HG03135 (cell line): ENCODE measurements at regions not wholly inside any gene's neighbourhood (a gene's known extent, or its start where the extent isn't known, plus 50 kb on each side); places are given as distances from the start of the nearest gene placed in this dataset.
"Not testable (repeated sequence)": the region's sequence is repeated elsewhere in the genome, so short reads cannot be mapped to it uniquely, and the experiment has no call there.

Experiments
- ATAC-seq: cut with Tn5 transposase; IDR thresholded peaks from one replicate; pipeline ENCODE4 v1.9.1; 2021; ENCODE audit warnings: mild to moderate bottlenecking, moderate library complexity; ENCODE audit not compliant: unreplicated experiment

DNA sequence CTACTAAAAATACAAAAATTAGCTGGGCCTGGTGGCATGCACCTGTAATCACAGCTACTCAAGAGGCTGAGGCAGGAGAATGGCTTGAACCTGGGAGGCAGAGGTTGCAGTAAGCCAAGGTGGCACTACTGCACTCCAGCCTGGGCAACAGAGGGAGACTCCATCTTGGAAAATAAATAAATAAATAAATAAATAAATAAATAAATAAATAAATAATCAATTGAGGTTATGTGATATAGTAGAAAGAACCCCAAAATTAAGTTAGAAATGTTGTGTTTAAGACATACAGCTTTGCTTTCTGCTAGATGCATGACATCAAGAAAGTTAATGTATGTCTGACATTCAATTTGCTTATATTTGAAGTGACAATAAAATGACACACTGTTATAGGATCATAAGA is 1277.7 kb upstream of the ADGRL2 start:
- ATAC-seq, result not testable (repeated sequence)

DNA sequence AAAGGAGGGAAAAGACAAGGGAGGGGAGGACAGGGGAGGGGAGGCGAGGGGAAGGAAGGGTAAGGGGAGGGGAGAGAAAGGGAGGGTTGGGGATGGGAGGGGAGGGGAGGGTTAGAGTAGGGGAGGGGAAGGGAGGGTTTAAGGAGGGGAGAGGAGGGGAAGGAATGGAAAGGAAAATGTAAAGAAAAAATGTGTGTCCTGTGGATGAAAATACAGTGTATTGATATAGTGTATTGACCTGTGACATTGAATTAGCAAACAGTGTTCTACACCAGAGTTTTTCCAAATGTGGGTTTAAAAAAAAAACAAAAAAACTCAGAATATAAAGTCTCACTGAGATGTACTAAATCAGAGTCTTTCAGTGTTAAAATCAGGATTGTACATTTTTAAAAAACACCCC is 1279.8 kb upstream of the ADGRL2 start:
- no peak for ATAC-seq

DNA sequence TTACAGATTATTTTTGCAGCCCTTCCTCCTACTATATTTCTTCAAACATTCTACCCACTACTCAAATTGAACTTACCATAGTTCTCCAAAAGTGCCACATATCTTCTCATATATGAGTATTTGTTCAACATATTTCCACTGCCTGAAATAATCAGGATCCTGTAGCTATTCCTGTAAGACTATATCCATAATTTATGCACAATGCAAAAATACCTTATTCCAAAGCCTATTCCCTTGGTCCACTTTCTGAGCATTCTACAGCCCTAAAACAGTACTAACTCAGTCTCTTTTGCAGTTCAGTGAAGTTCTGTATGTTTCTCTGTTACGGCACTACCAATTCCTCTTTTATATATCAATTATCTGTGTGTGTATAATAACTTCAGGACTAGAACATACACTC is 1283.7 kb upstream of the ADGRL2 start:
- ATAC-seq, result no peak

DNA sequence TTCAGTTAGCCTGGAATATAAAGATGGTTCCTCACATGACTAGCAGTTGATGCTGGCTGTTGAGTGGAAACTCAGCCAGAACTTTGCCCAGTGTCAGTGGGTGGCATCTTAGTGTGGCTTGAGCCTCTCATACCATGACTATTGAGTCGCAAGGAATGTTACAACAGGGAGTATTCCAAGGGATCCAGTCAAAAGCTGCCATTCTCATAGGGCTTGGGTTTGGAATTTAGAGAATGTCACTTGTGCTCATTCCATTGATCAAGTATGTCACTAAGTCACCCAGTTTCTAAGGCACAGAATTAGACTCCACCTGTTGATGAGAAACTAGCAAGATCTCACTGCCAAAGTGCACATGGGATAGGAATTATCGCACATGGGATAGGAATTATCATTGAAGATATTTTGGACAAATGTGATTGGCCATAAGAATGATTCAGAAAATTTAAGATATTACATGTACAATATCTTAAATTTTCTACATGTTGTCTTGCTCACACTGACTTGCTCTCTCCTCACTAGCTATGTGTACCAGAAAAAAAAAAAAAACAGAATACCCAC is 1290.7 kb upstream of the ADGRL2 start:
- no peak for ATAC-seq

DNA sequence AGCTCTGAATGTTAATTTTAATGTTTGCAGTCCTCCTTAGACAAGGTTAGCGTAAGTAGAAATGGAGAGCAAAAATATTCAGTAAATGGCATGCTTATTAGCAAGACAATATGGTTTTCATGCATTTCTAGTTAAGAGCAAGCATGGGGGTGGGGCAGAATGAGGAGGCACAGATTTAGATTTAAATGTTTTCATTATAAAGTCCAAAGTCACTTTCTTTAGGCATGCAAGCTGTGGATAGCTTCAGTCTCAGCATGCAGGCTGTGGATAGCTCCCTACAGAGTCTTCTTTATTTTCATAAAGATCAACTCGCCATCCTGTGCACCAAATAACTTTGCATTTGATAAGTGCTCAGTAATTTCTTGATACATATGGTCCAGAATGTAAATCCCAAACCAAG is 1294.5 kb upstream of the ADGRL2 start:
- no peak for ATAC-seq

DNA sequence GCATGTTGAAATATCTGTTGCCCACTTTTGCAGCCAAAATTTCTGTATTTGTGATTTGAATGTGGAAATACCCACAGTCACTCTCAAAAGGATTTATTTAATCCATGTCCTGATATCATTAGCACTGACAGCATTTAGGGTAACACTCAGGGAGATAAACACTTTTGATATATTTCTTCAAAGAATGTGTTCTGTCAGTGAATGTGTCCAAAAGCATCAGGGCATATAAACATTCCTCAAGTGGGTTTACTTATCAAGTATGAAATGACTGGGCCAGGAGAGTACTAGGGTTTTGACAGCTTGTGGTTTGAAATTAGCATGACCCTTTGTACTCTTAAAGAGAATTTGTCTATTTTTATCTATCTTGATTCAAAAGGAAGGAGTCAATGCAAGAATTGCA is 1302.1 kb upstream of the ADGRL2 start:
- ATAC-seq, result no peak

DNA sequence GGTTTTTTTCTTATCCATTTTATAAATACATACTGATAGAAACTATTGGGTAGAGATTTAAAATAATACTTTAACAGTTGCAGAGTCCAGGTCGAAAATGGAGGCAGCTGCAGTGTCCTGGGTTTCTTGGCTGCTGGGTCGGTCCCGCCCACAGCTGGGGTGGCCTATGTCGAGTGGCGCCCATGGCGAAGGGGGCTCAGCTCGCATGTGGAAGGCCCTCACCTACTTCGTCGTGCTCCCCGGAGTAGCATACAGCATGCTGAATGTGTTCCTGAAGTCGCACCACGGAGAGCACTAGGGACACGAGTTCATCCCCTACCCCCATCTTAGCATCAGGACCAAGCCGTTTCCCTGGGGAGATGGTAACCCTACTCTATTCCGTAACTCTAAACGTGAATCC is 1304.9 kb upstream of the ADGRL2 start:
- no peak for ATAC-seq

DNA sequence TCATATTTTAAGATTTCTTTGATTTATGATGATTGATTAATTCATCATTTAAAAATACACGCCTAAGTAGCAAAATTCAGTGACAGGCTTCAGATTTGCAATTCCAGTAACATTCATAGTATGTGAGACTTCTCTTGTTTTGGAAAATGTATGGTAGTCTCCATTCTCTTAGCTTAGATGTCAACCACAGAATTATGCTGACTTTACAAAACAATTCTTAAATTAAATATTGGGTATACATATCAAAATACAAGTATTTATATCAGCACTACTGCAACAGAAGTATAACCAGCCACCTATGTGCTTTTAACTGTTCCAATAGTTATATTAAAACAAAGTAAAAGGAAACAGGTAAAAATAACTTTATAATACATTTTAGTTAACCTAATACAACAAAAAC is 1328.6 kb upstream of the ADGRL2 start:
- ATAC-seq, result no peak

DNA sequence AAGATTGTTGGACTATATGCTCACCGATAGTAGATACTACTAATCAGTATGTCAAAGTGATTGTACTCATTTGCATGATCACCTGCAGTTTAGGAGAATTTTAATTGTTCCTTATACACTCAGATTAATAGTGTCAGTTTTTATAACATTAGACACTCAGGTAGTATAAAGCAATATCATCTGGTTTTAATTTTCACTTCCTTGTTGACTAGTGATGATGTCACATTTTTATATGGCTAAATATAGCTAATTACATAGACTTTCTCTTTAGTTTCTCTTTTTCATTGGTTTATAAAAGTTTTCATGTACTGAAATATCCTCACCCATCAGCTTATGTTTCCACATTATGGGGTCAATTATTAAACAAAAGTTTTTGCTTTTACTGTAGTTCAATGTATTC is 1332.4 kb upstream of the ADGRL2 start:
- ATAC-seq, result no peak

DNA sequence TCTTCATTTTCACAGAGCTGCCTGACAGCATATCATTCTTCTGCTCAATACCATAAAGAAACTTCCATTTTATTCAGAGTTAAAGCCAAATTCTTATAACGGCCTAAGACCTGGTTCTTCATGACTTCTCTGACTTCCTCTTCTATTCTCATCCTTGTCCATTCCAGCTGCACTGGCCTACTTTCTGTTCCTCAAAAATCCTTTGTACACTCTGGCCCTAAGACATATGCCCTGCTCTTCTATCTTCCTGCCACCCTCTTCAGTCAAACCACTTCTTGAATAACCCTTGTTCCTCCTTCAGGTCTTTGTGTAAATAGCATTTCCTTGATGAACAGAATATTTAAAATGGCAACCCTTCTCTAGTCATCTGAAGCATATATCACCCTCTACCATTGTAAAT is 1338.7 kb upstream of the ADGRL2 start:
- no peak for ATAC-seq

DNA sequence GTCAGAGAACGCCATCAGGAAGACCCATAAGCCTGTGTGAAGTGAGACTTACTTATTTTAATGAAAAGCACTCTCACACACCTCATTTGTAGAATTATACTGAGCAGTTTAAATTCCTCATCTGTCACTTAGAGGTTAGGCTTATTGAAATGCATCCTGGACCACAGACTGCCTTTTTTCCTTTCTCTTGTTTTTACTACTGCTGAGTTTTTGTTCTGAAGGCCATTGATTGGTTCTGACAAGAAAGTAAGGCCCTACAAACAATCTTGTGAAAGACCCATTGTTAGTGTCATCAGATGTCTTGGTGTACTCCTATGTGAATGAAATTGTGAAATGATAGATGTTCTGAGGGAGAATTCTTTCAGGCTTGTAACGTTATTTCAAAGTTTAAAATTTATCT is 1343.3 kb upstream of the ADGRL2 start:
- ATAC-seq, result no peak

DNA sequence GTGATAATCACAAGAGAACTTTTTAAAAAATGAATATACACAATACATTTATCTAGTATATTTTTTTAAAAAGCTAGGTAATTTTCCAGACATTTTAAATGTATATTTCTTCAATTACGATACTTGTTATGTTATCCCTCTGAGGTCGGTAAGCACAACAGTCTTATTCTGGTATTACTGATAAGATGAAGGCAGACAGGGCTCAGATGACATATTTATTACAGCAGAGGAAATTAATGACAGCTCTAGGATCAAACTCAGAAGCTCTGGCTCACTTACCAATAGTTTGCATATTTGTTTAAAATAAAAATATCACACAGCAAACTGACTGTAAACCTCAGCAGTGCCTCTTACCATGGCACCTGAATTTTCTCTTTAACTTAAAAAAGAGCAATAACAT is 1347.0 kb upstream of the ADGRL2 start:
- ATAC-seq, result no peak

DNA sequence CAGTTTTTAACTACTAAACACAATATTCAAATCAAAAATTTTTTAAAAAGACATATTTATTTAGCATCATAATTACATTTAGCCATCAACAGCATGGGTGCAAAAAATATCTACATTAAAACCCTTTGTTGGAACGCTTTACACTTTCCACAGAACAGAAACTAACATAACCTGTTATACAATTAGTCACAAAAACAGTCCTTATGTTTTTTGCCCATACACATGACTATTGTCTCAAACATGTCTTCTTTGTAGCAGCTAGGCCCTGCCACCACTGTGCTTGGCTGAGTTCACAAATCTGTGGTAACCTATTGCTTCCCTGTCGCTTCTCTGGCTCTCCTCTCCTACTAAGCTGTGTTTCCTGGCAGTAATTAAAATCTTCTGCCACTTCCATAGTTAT is 1350.0 kb upstream of the ADGRL2 start:
- no peak for ATAC-seq

DNA sequence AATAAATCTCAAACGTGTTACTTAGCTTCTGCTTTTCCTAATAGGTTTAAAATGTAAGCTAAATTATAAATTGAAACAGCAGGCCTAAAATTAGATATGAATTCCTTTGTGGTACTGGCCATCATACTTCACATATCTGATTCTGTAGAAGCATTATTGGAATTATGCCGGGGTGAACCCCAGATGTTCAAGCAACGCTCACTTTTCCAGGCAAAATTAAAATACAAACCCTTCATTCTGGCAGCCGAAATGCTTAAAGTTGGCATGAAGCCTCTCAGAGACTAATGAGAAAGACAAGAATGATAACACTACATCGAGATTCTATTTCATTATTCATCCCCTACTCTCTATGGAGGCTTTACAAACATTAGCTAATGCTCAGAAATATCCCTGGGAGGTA is 1352.7 kb upstream of the ADGRL2 start:
- no peak for ATAC-seq

DNA sequence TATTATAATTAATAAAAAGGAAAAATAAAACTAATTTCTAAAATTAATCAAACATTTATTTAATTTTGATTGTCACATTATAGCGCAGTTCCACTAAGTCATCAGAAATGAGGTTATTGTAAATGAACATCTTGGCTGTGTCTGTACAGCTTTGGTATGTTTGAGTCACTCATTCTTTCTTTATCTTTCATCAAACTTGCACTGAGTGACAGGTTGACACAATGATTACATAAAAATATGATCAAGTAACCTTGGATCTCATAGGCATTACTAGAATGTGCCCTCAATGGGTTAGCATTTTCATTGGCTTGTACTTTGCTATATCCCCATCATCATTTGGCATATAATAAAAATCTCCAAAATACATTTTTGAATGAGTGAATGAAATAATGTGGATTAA is 1353.2 kb upstream of the ADGRL2 start:
- ATAC-seq, result no peak

DNA sequence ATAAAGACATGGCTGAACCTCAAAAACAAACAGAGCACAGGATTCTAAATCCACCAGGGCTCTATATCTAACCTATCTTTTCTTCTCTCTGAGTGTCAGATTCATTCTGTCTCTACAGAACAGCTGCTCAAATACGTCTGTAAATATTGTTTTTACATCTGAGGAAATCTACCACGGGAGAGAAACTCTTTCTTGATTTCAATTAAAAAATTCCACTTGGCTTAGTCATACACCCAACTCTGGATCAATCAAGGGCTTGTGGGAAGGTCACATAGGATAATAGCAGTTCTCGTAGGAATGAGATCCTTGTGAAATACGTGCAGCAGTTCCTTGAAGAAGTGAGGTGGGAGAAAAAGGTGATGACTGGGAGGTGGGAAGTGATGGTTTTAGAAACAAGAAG is 1355.7 kb upstream of the ADGRL2 start:
- ATAC-seq, result no peak

DNA sequence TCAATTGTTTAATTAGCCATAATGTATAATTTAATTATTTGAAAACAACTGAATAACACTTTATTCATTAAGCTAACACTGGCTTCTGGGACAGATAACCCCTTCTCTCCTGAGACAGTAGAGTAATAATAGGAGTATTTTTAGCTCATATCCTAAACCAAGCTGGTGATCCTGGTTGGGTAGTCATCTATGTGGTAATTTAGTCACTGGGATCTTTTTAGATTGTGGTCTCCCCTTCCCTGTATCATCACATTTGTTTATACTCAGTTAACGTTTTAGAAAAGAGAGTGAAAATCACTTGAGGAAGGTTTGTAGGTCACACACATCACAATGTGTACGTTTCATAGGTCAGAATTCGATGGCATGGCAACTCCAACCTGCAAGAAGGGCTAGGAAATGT is 1356.6 kb upstream of the ADGRL2 start:
- ATAC-seq, result no peak

DNA sequence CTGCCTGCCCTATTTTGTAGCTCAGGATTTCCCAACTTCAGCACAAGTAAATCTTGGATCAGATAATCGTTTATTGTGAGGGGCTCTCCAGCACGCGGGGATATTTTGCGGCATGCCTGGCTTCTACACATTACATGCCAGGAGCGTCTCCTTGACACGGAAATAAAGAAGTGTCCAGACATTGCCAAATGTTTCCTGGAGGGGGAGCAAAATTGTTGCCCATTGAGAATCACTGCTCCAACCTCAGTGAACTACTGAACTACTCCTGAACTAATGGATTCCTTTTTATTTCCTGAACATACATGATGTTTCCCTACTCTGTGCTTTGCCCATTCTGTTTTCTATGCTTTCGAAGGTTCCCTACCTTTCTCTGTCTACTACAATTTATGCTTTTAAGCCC is 1359.1 kb upstream of the ADGRL2 start:
- no peak for ATAC-seq

DNA sequence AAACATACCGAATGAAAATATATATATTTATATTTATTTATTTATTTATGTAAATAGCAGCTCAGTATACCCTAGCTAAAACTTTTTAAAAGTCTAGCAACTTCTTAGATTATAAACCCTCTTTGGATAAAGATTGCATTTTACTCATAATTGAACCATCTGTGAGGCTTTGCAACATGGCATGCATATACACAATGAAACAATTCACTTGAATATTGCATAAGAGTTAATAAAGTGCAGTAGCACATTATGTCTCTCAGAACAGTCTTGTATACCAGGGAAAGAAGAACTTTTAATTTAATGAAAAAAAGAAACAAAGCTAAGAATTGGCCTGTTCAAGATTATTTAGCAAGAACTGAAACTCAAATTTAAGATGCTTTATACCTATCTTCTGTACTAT is 1363.9 kb upstream of the ADGRL2 start:
- ATAC-seq, result no peak

DNA sequence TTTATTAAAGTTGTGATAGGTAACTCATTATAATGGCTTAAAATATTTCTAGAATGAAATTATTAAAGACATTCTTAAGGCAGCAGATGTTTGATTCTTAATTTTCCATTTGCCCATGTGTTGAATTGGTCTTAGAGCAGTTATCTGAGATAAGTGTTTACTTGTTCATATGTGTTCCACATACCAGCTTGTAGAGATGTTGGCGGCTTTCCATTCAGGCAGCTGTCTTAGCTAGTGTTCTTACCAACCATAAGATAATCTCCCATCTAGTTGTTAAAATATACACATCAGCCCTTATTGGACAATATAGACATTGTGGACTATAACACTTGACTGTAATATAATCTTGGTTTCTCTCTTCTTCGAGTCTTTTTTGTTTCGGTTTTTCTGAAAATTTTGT is 1372.9 kb upstream of the ADGRL2 start:
- ATAC-seq, result no peak

DNA sequence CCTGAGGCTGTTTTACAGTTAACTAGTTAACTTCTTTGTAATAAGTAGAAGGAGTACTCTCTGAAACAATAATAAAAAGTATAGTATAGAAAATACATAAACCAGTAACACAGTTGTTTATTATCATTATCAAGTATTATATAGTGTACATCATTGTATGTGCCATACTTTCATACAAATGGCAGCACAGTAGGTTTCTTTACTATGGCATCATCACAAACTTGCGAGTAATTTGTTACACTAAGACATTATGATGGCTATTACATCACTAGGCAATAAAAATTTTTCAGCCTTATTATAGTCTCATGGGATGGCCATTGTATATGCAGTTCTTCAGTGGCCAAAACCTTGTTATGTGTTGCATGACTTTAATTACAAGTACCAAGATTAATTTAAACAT is 1376.5 kb upstream of the ADGRL2 start:
- ATAC-seq, result no peak

DNA sequence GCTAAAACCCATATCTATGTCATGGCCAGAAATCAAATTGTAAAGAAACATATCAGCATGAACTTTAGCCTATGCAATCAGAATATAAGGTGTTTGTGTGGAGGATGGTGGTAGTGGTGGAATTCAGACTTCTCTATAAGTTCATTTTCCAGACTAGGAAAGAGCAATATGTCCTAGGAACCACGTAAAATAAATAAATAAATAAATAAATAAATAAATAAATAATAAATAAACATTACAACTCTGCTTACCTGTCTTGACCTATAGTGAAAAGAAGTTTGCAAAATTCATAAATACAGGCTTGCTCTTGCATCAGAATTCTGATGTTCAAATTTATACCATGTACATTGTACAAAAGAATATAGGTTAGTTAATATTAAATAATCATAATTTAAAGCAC is 1382.6 kb upstream of the ADGRL2 start:
- ATAC-seq, result no peak

DNA sequence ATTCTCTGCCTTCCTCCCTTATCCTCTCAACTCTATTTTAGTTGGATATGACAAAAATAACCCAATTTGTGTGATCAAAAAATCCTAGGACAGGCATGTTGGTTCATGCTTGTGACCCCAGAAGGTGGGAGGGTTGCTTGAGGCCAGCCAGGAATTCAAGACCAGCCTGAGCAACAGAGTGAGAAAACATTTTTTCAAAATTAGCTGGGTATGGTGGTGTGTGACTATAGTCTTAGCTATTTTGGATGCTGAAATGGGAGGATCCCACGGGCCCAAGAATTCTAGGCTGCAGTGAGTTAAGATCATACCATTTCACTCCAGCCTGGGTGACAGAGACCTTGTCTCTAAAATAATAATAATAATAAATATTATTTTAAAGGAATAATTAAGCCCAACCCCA is 1383.1 kb upstream of the ADGRL2 start:
- ATAC-seq, result no peak

DNA sequence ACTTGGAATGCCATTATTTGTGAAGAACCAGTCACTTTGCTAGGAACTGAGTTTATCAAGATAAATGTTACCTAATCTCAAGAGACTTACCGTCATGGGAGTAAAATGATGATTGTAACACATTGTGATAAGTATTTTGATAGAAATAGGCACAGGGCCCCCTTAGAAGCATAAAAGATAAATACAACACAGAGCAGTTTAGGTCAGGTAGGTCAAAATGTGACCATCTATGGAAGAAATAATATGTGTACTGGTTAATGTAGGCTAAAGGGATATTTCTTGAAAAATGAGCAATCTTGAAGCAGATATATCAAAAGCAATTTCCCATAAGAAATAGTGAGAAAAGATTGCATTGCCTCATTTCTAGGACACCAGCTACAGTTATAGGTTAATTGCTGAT is 1386.8 kb upstream of the ADGRL2 start:
- ATAC-seq, result no peak
